T-helper 1 cell treated with Interleukin-12 subunit alpha and Interleukin-12 subunit beta and Interleukin-4 antibody, amounts not matched to agents 30 μg/mL and 1 μg/mL, for 36 hours (primary cell): ENCODE measurements at regions not wholly inside any gene's neighbourhood (a gene's known extent, or its start where the extent isn't known, plus 50 kb on each side); places are given as distances from the start of the nearest gene placed in this dataset.
"Not testable (repeated sequence)": the region's sequence is repeated elsewhere in the genome, so short reads cannot be mapped to it uniquely, and the experiment has no call there.

ENCODE experiments used
- H3K27ac Mint-ChIP-seq: one replicate; pipeline ENCODE4 v1.8.0; 2021; ENCODE audit warnings: mild to moderate bottlenecking, mixed read lengths
- H3K27me3 Mint-ChIP-seq: one replicate; pipeline ENCODE4 v1.8.0; 2021; ENCODE audit warnings: low read depth, mixed read lengths
- H3K36me3 Mint-ChIP-seq: one replicate; pipeline ENCODE4 v1.8.0; 2021; ENCODE audit warnings: low read depth, mixed read lengths
- H3K4me1 Mint-ChIP-seq: one replicate; pipeline ENCODE4 v1.8.0; 2021; ENCODE audit warnings: low read depth, mixed read lengths
- H3K4me3 Mint-ChIP-seq: one replicate; pipeline ENCODE4 v1.8.0; 2021; ENCODE audit warnings: mild to moderate bottlenecking, moderate library complexity, mixed read lengths
- H3K9me3 Mint-ChIP-seq: one replicate; pipeline ENCODE4 v1.8.0; 2021; ENCODE audit warnings: mixed read lengths

DNA sequence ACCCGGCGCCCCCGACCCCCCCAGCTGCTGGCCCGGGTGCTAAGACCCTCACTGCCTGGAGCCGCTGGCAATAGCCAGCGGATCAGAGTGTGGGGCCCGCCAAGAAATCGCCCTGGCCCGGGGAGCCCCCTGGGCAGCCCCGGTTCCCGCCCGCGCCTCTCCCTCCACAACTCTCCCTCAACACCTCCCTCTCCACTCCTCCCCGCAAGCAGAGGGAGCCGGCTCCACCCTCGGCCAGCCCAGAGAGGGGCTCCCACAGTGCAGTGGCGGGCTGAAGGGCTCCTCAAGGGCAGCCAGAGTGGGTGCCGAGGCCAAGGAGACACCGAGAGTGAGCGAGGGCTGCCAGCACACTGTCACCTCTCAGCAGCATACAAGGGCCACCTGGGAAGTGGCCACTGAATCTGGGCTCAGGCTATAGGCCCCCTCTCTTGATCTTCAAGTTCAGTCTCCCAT is 385.5 kb downstream of the SEC14L1 start:
- no peaks in the 10 kb centered on the region for H3K4me1 Mint-ChIP-seq
- H3K27ac Mint-ChIP-seq = no peak overlapping the region
- no peaks in the 10 kb centered on the region for H3K36me3 Mint-ChIP-seq
- H3K4me3 Mint-ChIP-seq = no peak overlapping the region
- no peaks in the 10 kb centered on the region for H3K9me3 Mint-ChIP-seq
- H3K27me3 Mint-ChIP-seq = peaks cover 30% of the 10 kb centered on the region

GRCh38 chr17:77526728-77527350 is 386.1 kb downstream of the SEC14L1 start:
- H3K9me3 Mint-ChIP-seq = no peaks in the 10 kb centered on the region
- H3K27me3 Mint-ChIP-seq = peaks cover 30% of the 10 kb centered on the region

GRCh38 chr17:77527409-77527808 is 386.6 kb downstream of the SEC14L1 start:
- Mint-ChIP-seq H3K36me3 (no peaks in the 10 kb centered on the region), H3K9me3 (no peaks in the 10 kb centered on the region), H3K4me1 (no peaks in the 10 kb centered on the region), H3K4me3 (no peak overlapping the region), H3K27ac (no peak overlapping the region), H3K27me3 (peaks cover 30% of the 10 kb centered on the region)

More at GRCh38 chr17:77526728-77527350, 386.1 kb downstream of the SEC14L1 start:
- Mint-ChIP-seq H3K4me1 (no peaks in the 10 kb centered on the region), H3K27ac (no peak overlapping the region), H3K36me3 (no peaks in the 10 kb centered on the region), H3K4me3 (no peak overlapping the region)

DNA sequence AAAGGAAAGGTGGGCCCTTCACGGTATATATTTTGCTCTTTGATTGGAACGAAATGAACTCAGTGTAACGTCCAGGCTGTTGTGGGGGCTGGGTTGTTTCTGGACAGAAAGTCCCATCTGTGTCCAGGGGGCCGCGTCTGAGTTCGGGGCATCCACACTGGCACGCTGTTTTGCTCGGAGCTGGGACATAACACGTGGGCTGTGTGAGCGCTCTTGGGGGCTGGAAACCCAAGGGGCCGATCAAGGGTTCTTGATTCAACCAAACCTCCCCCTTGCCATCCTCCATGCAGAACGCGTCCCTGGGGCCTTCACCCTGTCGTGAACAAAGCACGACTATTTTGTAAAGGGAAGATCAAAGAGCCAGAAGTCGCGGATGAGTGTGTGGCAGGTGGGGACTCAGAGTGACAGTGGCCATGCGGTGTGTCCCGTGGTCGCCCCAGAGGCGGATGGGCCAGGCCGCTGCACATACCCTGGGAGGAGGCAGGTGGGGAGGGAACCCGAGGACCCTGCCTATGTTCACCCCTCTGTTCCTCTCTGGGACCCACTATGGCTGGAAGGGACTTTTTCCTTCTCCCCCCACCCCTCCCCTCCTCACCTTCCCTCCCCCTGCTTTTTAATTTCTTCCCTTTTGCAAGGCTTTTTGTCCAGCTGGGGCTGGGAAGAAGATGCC is 387.2 kb downstream of the SEC14L1 start:
- Mint-ChIP-seq H3K27ac (no peak overlapping the region), H3K9me3 (no peaks in the 10 kb centered on the region), H3K4me3 (peak overlapping the region; percentile 10), H3K36me3 (no peaks in the 10 kb centered on the region), H3K4me1 (no peaks in the 10 kb centered on the region), H3K27me3 (peaks cover 30% of the 10 kb centered on the region)

- Mint-ChIP-seq H3K4me3 (no peak overlapping the region), H3K27me3 (peaks cover 30% of the 10 kb centered on the region), H3K27ac (no peak overlapping the region), H3K36me3 (no peaks in the 10 kb centered on the region), H3K9me3 (no peaks in the 10 kb centered on the region), H3K4me1 (no peaks in the 10 kb centered on the region)
Measured at GRCh38 chr17:77528516-77529327, 388.0 kb downstream of the SEC14L1 start.

- Mint-ChIP-seq H3K27ac (no peak overlapping the region), H3K9me3 (peaks cover under 1% of the 10 kb centered on the region), H3K27me3 (peaks cover 32% of the 10 kb centered on the region), H3K4me1 (no peaks in the 10 kb centered on the region), H3K36me3 (no peaks in the 10 kb centered on the region), H3K4me3 (no peak overlapping the region)
Measured at GRCh38 chr17:77529328-77529650, 388.5 kb downstream of the SEC14L1 start.

DNA sequence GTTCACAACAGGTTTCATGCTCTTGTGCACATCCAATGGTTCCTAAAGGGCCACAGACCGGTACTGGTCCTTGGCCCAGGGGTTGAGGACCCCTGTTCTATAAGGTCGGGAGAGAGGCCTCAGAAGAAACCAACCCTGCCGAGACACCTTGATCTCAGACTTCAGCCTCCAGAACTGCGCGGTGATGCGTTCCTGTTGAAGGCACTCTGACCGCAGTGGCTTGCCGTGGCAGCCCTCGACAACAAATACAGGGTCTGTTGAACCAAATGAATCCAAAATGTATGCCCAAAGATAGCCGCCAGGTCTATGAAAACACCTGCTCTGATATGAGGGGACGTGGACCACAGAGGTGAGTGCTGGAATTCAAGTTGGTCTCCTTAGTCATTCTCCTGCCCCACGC is 389.8 kb downstream of the SEC14L1 start:
- no peaks in the 10 kb centered on the region for H3K36me3 Mint-ChIP-seq
- H3K4me3 Mint-ChIP-seq = no peak overlapping the region
- peaks cover 39% of the 10 kb centered on the region for H3K27me3 Mint-ChIP-seq

GRCh38 chr17:77531002-77531401 is 390.2 kb downstream of the SEC14L1 start:
- Mint-ChIP-seq H3K27me3 (peaks cover 39% of the 10 kb centered on the region), H3K4me3 (no peak overlapping the region), H3K4me1 (no peaks in the 10 kb centered on the region), H3K27ac (no peak overlapping the region), H3K36me3 (no peaks in the 10 kb centered on the region), H3K9me3 (peaks cover 5% of the 10 kb centered on the region)

More for the DNA sequence above, 389.8 kb downstream of the SEC14L1 start:
- Mint-ChIP-seq H3K9me3 (peaks cover 5% of the 10 kb centered on the region), H3K27ac (no peak overlapping the region), H3K4me1 (no peaks in the 10 kb centered on the region)

DNA sequence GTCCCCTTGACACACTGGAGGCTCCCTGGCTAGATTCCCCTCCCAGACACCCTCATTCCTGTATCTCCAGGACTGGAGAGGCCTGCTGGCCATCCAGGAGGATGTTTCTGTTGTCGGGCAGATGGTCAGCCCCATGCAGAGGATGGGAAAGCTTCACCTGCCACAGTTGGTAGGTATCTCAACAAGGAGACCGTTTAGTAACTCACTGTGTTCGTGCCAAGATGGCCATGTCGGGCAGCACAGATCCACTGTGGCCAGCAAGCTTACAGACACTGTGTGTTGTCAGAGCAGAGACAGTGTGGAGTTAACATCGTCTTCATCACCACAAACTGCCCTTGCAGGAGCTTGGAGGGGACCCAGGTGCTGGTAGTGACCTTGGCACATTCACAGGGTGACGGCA is 390.9 kb downstream of the SEC14L1 start:
- no peak overlapping the region for H3K27ac Mint-ChIP-seq

GRCh38 chr17:77533697-77534096 is 392.9 kb downstream of the SEC14L1 start:
- H3K9me3 Mint-ChIP-seq, H3K36me3 Mint-ChIP-seq, H3K4me3 Mint-ChIP-seq, H3K4me1 Mint-ChIP-seq, H3K27ac Mint-ChIP-seq: not testable (repeated sequence)
- peaks cover 40% of the 10 kb centered on the region for H3K27me3 Mint-ChIP-seq

More for the DNA sequence above, 390.9 kb downstream of the SEC14L1 start:
- peaks cover 39% of the 10 kb centered on the region for H3K27me3 Mint-ChIP-seq
- H3K9me3 Mint-ChIP-seq = peaks cover 5% of the 10 kb centered on the region
- no peaks in the 10 kb centered on the region for H3K4me1 Mint-ChIP-seq
- H3K36me3 Mint-ChIP-seq = no peaks in the 10 kb centered on the region
- H3K4me3 Mint-ChIP-seq = no peak overlapping the region

- H3K4me3 Mint-ChIP-seq = no peak overlapping the region
- H3K36me3 Mint-ChIP-seq = no peaks in the 10 kb centered on the region
- no peak overlapping the region for H3K27ac Mint-ChIP-seq
- H3K9me3 Mint-ChIP-seq = peaks cover 5% of the 10 kb centered on the region
- H3K4me1 Mint-ChIP-seq = no peaks in the 10 kb centered on the region
- peaks cover 38% of the 10 kb centered on the region for H3K27me3 Mint-ChIP-seq
Measured at GRCh38 chr17:77534137-77534536, 393.4 kb downstream of the SEC14L1 start.

- Mint-ChIP-seq H3K9me3 (peaks cover 5% of the 10 kb centered on the region), H3K4me3 (no peak overlapping the region), H3K4me1 (no peaks in the 10 kb centered on the region), H3K27me3 (peaks cover 38% of the 10 kb centered on the region), H3K36me3 (no peaks in the 10 kb centered on the region), H3K27ac (no peak overlapping the region)
Measured at GRCh38 chr17:77535435-77535834, 394.7 kb downstream of the SEC14L1 start.

DNA sequence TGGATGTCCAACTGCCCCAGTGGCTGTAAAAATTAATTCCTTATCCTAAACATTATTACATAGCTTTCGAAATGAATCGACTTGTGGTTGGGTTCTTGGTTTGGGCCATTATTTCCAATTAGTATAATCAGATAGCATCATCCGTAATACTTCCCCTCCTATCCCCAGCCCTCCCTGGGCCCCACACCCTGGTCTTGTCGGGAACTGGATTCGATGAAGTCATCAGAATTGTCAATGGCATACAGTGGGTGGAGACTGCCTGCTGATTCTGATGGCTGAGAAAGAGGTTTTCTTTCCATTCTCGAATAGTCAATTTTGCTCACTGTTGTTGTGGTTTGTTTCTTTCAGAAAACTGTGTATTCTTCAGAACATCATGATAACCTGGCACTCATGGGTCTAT is 395.1 kb downstream of the SEC14L1 start:
- Mint-ChIP-seq H3K27ac (no peak overlapping the region), H3K4me1 (no peaks in the 10 kb centered on the region), H3K27me3 (peaks cover 33% of the 10 kb centered on the region)

GRCh38 chr17:77537566-77537965 is 396.8 kb downstream of the SEC14L1 start:
- Mint-ChIP-seq H3K27ac (no peak overlapping the region), H3K27me3 (peaks cover 30% of the 10 kb centered on the region), H3K4me1 (no peaks in the 10 kb centered on the region), H3K9me3 (peaks cover 5% of the 10 kb centered on the region), H3K36me3 (no peaks in the 10 kb centered on the region), H3K4me3 (no peak overlapping the region)

More for the DNA sequence above, 395.1 kb downstream of the SEC14L1 start:
- Mint-ChIP-seq H3K9me3 (peaks cover 5% of the 10 kb centered on the region), H3K4me3 (no peak overlapping the region), H3K36me3 (no peaks in the 10 kb centered on the region)

DNA sequence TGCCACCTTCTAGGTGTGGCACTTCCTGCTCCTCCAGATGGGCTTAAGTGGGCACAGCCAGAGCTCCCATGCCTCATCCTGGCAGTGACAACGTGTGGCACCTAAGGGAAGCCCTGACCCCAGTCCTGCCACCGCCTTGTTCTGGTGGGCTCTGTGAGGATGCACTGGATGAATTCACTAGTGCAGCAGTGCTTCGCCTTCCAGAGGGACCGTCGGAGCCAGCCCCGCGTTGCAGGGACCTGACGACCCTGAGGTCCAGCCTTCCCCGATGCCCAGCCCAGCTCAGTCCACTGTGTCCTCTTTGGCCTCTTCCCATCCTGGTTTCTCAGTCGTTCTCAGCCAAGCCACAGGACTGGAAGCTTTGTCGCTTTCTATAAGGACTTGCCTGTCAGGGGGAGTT is 399.8 kb downstream of the SEC14L1 start:
- H3K4me3 Mint-ChIP-seq = no peak overlapping the region
- no peaks in the 10 kb centered on the region for H3K9me3 Mint-ChIP-seq
- H3K27ac Mint-ChIP-seq = no peak overlapping the region
- no peaks in the 10 kb centered on the region for H3K4me1 Mint-ChIP-seq
- peaks cover 25% of the 10 kb centered on the region for H3K27me3 Mint-ChIP-seq
- H3K36me3 Mint-ChIP-seq = no peaks in the 10 kb centered on the region
